ENCODE measurements at regions not wholly inside any gene's neighbourhood (a gene's known extent, or its start where the extent isn't known, plus 50 kb on each side); places are given as distances from the start of the nearest gene placed in this dataset.
"Not testable (repeated sequence)": the region's sequence is repeated elsewhere in the genome, so short reads cannot be mapped to it uniquely, and the experiment has no call there.

- no peaks in the 10 kb centered on the region; the same call in 1 of the 2 replicates for H3K9me3 ChIP-seq (ENCODE audit: control insufficient read depth, insufficient read depth, low read length)
- H3K36me3 ChIP-seq (ENCODE audit: insufficient read depth, low read length), result no peaks in the 10 kb centered on the region
- H3K4me1 ChIP-seq (ENCODE audit: insufficient read depth, low read length), result no peaks in the 10 kb centered on the region
- H3K9ac ChIP-seq (ENCODE audit: low read depth, low read length), result no peak overlapping the region
These were observed 279.6 kb downstream of the TFAP2B start for GRCh38 chr6:51098246-51098645.

- no peaks in the 10 kb centered on the region for H3K36me3 ChIP-seq (ENCODE audit: insufficient read depth, low read length)
These were observed 280.1 kb downstream of the TFAP2B start for GRCh38 chr6:51098791-51099190.

GRCh38 chr6:51099201-51099600, 280.5 kb downstream of the TFAP2B start:
- Histone ChIP-seq H3K9me3 (ENCODE audit: control insufficient read depth, insufficient read depth, low read length) (no peaks in the 10 kb centered on the region; the same call in 1 of the 2 replicates), H3K36me3 (ENCODE audit: insufficient read depth, low read length) (no peaks in the 10 kb centered on the region), H3K4me1 (ENCODE audit: insufficient read depth, low read length) (no peaks in the 10 kb centered on the region), H3K9ac (ENCODE audit: low read depth, low read length) (no peak overlapping the region)

More at GRCh38 chr6:51098791-51099190, 280.1 kb downstream of the TFAP2B start:
- no peaks in the 10 kb centered on the region for H3K4me1 ChIP-seq (ENCODE audit: insufficient read depth, low read length)
- no peak overlapping the region for H3K9ac ChIP-seq (ENCODE audit: low read depth, low read length)
- no peaks in the 10 kb centered on the region; the same call in 1 of the 2 replicates for H3K9me3 ChIP-seq (ENCODE audit: control insufficient read depth, insufficient read depth, low read length)

- no peaks in the 10 kb centered on the region for H3K4me1 ChIP-seq (ENCODE audit: insufficient read depth, low read length)
- no peaks in the 10 kb centered on the region for H3K9me3 ChIP-seq (ENCODE audit: control insufficient read depth, insufficient read depth, low read length)
- no peak overlapping the region for H3K9ac ChIP-seq (ENCODE audit: low read depth, low read length)
- H3K36me3 ChIP-seq (ENCODE audit: insufficient read depth, low read length), result no peaks in the 10 kb centered on the region
These were observed 286.7 kb downstream of the TFAP2B start for GRCh38 chr6:51105357-51105756.

GRCh38 chr6:51107769-51108203, 289.1 kb downstream of the TFAP2B start:
- no peaks in the 10 kb centered on the region for H3K4me1 ChIP-seq (ENCODE audit: insufficient read depth, low read length)
- H3K36me3 ChIP-seq (ENCODE audit: insufficient read depth, low read length), result no peaks in the 10 kb centered on the region
- H3K9ac ChIP-seq (ENCODE audit: low read depth, low read length), result no peak overlapping the region
- H3K9me3 ChIP-seq (ENCODE audit: control insufficient read depth, insufficient read depth, low read length), result no peaks in the 10 kb centered on the region

GRCh38 chr6:51108563-51109234, 290.0 kb downstream of the TFAP2B start:
- no peaks in the 10 kb centered on the region for H3K4me1 ChIP-seq (ENCODE audit: insufficient read depth, low read length)
- H3K9ac ChIP-seq (ENCODE audit: low read depth, low read length), result no peak overlapping the region
- no peaks in the 10 kb centered on the region for H3K36me3 ChIP-seq (ENCODE audit: insufficient read depth, low read length)
- H3K9me3 ChIP-seq (ENCODE audit: control insufficient read depth, insufficient read depth, low read length), result no peaks in the 10 kb centered on the region

- Histone ChIP-seq H3K9ac (ENCODE audit: low read depth, low read length) (no peak overlapping the region), H3K4me1 (ENCODE audit: insufficient read depth, low read length) (no peaks in the 10 kb centered on the region), H3K36me3 (ENCODE audit: insufficient read depth, low read length) (no peaks in the 10 kb centered on the region), H3K9me3 (ENCODE audit: control insufficient read depth, insufficient read depth, low read length) (no peaks in the 10 kb centered on the region)
These were observed 294.1 kb downstream of the TFAP2B start for GRCh38 chr6:51112731-51113130.

GRCh38 chr6:51116723-51117122, 298.1 kb downstream of the TFAP2B start:
- no peaks in the 10 kb centered on the region for H3K4me1 ChIP-seq (ENCODE audit: insufficient read depth, low read length)
- no peak overlapping the region for H3K9ac ChIP-seq (ENCODE audit: low read depth, low read length)
- no peaks in the 10 kb centered on the region for H3K36me3 ChIP-seq (ENCODE audit: insufficient read depth, low read length)
- no peaks in the 10 kb centered on the region for H3K9me3 ChIP-seq (ENCODE audit: control insufficient read depth, insufficient read depth, low read length)

- Histone ChIP-seq H3K36me3 (ENCODE audit: insufficient read depth, low read length) (no peaks in the 10 kb centered on the region), H3K4me1 (ENCODE audit: insufficient read depth, low read length) (no peaks in the 10 kb centered on the region), H3K9ac (ENCODE audit: low read depth, low read length) (no peak overlapping the region), H3K9me3 (ENCODE audit: control insufficient read depth, insufficient read depth, low read length) (no peaks in the 10 kb centered on the region)
These were observed 300.1 kb downstream of the TFAP2B start for GRCh38 chr6:51118792-51119191.

GRCh38 chr6:51120016-51120415, 301.3 kb downstream of the TFAP2B start:
- no peak overlapping the region for H3K9ac ChIP-seq (ENCODE audit: low read depth, low read length)
- no peaks in the 10 kb centered on the region for H3K4me1 ChIP-seq (ENCODE audit: insufficient read depth, low read length)
- no peaks in the 10 kb centered on the region for H3K9me3 ChIP-seq (ENCODE audit: control insufficient read depth, insufficient read depth, low read length)
- no peaks in the 10 kb centered on the region for H3K36me3 ChIP-seq (ENCODE audit: insufficient read depth, low read length)

- not testable (repeated sequence) for H3K36me3 ChIP-seq (ENCODE audit: insufficient read depth, low read length); H3K9ac ChIP-seq (ENCODE audit: low read depth, low read length); H3K4me1 ChIP-seq (ENCODE audit: insufficient read depth, low read length); H3K9me3 ChIP-seq (ENCODE audit: control insufficient read depth, insufficient read depth, low read length)
These were observed 302.8 kb downstream of the TFAP2B start for GRCh38 chr6:51121380-51121976.

GRCh38 chr6:51129043-51129442, 310.4 kb downstream of the TFAP2B start:
- no peak overlapping the region for H3K9ac ChIP-seq (ENCODE audit: low read depth, low read length)
- no peaks in the 10 kb centered on the region for H3K4me1 ChIP-seq (ENCODE audit: insufficient read depth, low read length)
- H3K36me3 ChIP-seq (ENCODE audit: insufficient read depth, low read length), result no peaks in the 10 kb centered on the region
- H3K9me3 ChIP-seq (ENCODE audit: control insufficient read depth, insufficient read depth, low read length), result no peaks in the 10 kb centered on the region

- Histone ChIP-seq H3K4me1 (ENCODE audit: insufficient read depth, low read length) (no peaks in the 10 kb centered on the region), H3K36me3 (ENCODE audit: insufficient read depth, low read length) (no peaks in the 10 kb centered on the region), H3K9me3 (ENCODE audit: control insufficient read depth, insufficient read depth, low read length) (no peaks in the 10 kb centered on the region), H3K9ac (ENCODE audit: low read depth, low read length) (no peak overlapping the region)
These were observed 319.1 kb downstream of the TFAP2B start for GRCh38 chr6:51137777-51138176.

GRCh38 chr6:51139950-51140385, 321.3 kb downstream of the TFAP2B start:
- Histone ChIP-seq H3K9me3 (ENCODE audit: control insufficient read depth, insufficient read depth, low read length) (no peaks in the 10 kb centered on the region), H3K9ac (ENCODE audit: low read depth, low read length) (no peak overlapping the region), H3K36me3 (ENCODE audit: insufficient read depth, low read length) (no peaks in the 10 kb centered on the region), H3K4me1 (ENCODE audit: insufficient read depth, low read length) (no peaks in the 10 kb centered on the region)

- Histone ChIP-seq H3K36me3 (ENCODE audit: insufficient read depth, low read length) (no peaks in the 10 kb centered on the region), H3K9ac (ENCODE audit: low read depth, low read length) (no peak overlapping the region), H3K4me1 (ENCODE audit: insufficient read depth, low read length) (no peaks in the 10 kb centered on the region), H3K9me3 (ENCODE audit: control insufficient read depth, insufficient read depth, low read length) (no peaks in the 10 kb centered on the region)
These were observed 322.4 kb downstream of the TFAP2B start for GRCh38 chr6:51141080-51141479.
